GM12891 (cell line): ENCODE measurements at regions not wholly inside any gene's neighbourhood (a gene's known extent, or its start where the extent isn't known, plus 50 kb on each side); places are given as distances from the start of the nearest gene placed in this dataset.
A peak's percentile ranks its signal among the peaks of the same experiment; 100 is the strongest.

ENCODE experiments used
- DNase-seq: peaks from one replicate; pipeline ENCODE4 v3.0.0; 2011; ENCODE audit warnings: low spot score; ENCODE audit not compliant: insufficient read length
- FAIRE-seq: peaks from 2 replicates; lab custom pipeline; 2011; peaks lifted over from hg19 to GRCh38; lab: Jason Lieb, UNC
- PAX5 ChIP-seq: IDR thresholded peaks from 2 replicates; pipeline ENCODE4 v1.6.1; 2011; ENCODE audit warnings: low read length, moderate library complexity, mild to moderate bottlenecking; ENCODE audit not compliant: insufficient read depth, severe bottlenecking
- POLR2A ChIP-seq: IDR thresholded peaks from 2 replicates; pipeline ENCODE4 v1.6.1; 2011; ENCODE audit warnings: low read depth, low read length, control low read depth
- POLR2AphosphoS5 ChIP-seq: IDR thresholded peaks from 2 replicates; pipeline ENCODE4 v1.6.1; 2011; ENCODE audit warnings: low read depth, low read length, control low read depth
- POU2F2 ChIP-seq: IDR thresholded peaks from 2 replicates; pipeline ENCODE4 v1.6.1; 2011; ENCODE audit warnings: low read depth, mild to moderate bottlenecking, control low read depth, low read length, moderate library complexity
- SPI1 ChIP-seq: IDR thresholded peaks from 2 replicates; pipeline ENCODE4 v1.6.1; 2011; ENCODE audit warnings: low read depth, low read length, control low read depth
- TAF1 ChIP-seq: IDR thresholded peaks from 2 replicates; pipeline ENCODE4 v1.6.1; 2011; ENCODE audit warnings: low read depth, low read length, control low read depth

- FAIRE-seq (no peak), DNase-seq (no peak)
- TF ChIP-seq POLR2A (no peak), TAF1 (no peak), SPI1 (no peak), POLR2AphosphoS5 (no peak)
Observed at GRCh38 chr3:57009802-57010201, 50.7 kb upstream of the SPATA12 start.

GRCh38 chr3:57009367-57009766 lies 51.1 kb upstream of the SPATA12 start:
- TF ChIP-seq TAF1 (no peak), POU2F2 (no peak), SPI1 (no peak), POLR2A (no peak), POLR2AphosphoS5 (no peak), PAX5 (no peak)
- FAIRE-seq, result no peak
- DNase-seq, result no peak

GRCh38 chr3:57007521-57008460 lies 52.7 kb upstream of the SPATA12 start:
- no peak for DNase-seq
- FAIRE-seq, result no peak
- TF ChIP-seq POU2F2, result no peak
- no peak for TF ChIP-seq SPI1
- TF ChIP-seq POLR2A, result no peak
- TF ChIP-seq TAF1, result no peak
- TF ChIP-seq POLR2AphosphoS5, result no peak
- TF ChIP-seq PAX5, result no peak

GRCh38 chr3:57006949-57007419 lies 53.5 kb upstream of the SPATA12 start:
- TF ChIP-seq POU2F2, result no peak
- TF ChIP-seq PAX5, result no peak
- no peak for TF ChIP-seq POLR2A
- TF ChIP-seq POLR2AphosphoS5, result no peak
- TF ChIP-seq TAF1, result no peak
- no peak for TF ChIP-seq SPI1
- no peak for FAIRE-seq
- no peak for DNase-seq

- FAIRE-seq, result no peak
- no peak for DNase-seq
- TF ChIP-seq POU2F2 (no peak), PAX5 (no peak), TAF1 (no peak), POLR2A (no peak), SPI1 (no peak), POLR2AphosphoS5 (no peak)
Observed at GRCh38 chr3:57006179-57006657, 54.2 kb upstream of the SPATA12 start.

- no peak for DNase-seq
- TF ChIP-seq TAF1 (no peak), POLR2A (no peak), POLR2AphosphoS5 (no peak), SPI1 (no peak), POU2F2 (no peak), PAX5 (no peak)
- no peak for FAIRE-seq
Observed at GRCh38 chr3:57004229-57004628, 56.2 kb upstream of the SPATA12 start.

GRCh38 chr3:57003676-57004075 lies 56.8 kb upstream of the SPATA12 start:
- no peak for TF ChIP-seq POLR2AphosphoS5
- TF ChIP-seq SPI1, result no peak
- TF ChIP-seq PAX5, result no peak
- no peak for TF ChIP-seq TAF1
- TF ChIP-seq POU2F2, result no peak
- TF ChIP-seq POLR2A, result no peak
- no peak for FAIRE-seq
- DNase-seq, result no peak

- no peak for FAIRE-seq
- DNase-seq, result no peak
- no peak for TF ChIP-seq TAF1
- TF ChIP-seq POLR2AphosphoS5, result no peak
- no peak for TF ChIP-seq POLR2A
- no peak for TF ChIP-seq POU2F2
- TF ChIP-seq SPI1, result no peak
Observed at GRCh38 chr3:57001356-57001755, 59.1 kb upstream of the SPATA12 start.

- TF ChIP-seq POLR2AphosphoS5 (no peak), SPI1 (peak; percentile 80)
- DNase-seq (no peak), FAIRE-seq (peak; percentile 5)
Observed at GRCh38 chr3:57000012-57000411, 60.5 kb upstream of the SPATA12 start.

- TF ChIP-seq POU2F2 (no peak), POLR2AphosphoS5 (no peak)
- no peak for FAIRE-seq
- DNase-seq, result no peak
Observed at GRCh38 chr3:56999547-56999946, 60.9 kb upstream of the SPATA12 start.
